PC-9 (cell line): ENCODE measurements at regions not wholly inside any gene's neighbourhood (a gene's known extent, or its start where the extent isn't known, plus 50 kb on each side); places are given as distances from the start of the nearest gene placed in this dataset.

Experiments
- CTCF ChIP-seq: fragments of 200-600 bp; sonication (generic); conservative IDR thresholded peaks from 2 replicates; pipeline ENCODE4 v1.6.1; 2017; ENCODE audit warnings: mixed run types, antibody characterized with exemption, mild to moderate bottlenecking, moderate library complexity
- EZH2 ChIP-seq: fragments of 200-600 bp; sonication (generic); IDR thresholded peaks from 2 replicates; pipeline ENCODE4 v1.8.0; 2017; ENCODE audit warnings: antibody characterized with exemption, low read depth

GRCh38 chr10:129123428-129123827 lies 343.6 kb upstream of the MGMT start:
- TF ChIP-seq CTCF (no peak), EZH2 (no peak)
